Vagina (tissue), 2 donors: ENCODE measurements at regions not wholly inside any gene's neighbourhood (a gene's known extent, or its start where the extent isn't known, plus 50 kb on each side); places are given as distances from the start of the nearest gene placed in this dataset.

Source experiments
- POLR2A ChIP-seq, 2 donors: fragments of 450-650 bp; IDR thresholded peaks; one replicate each; pipeline ENCODE4 v1.6.1; 2017; ENCODE audit warnings: antibody characterized with exemption in 2 of 2, mild to moderate bottlenecking in 2 of 2, moderate library complexity in 2 of 2
- TF ChIP-seq, protein P1 (sequence below), 3 experiments: fragments of 450-650 bp in 2 of 3; fragments of 200-600 bp in 1 of 3; sonication (generic) in 1 of 3; IDR thresholded peaks; one replicate each; pipeline ENCODE4 v1.5.1; 2017 to 2019; ENCODE audit warnings: antibody characterized with exemption in 3 of 3, mild to moderate bottlenecking in 2 of 3, moderate library complexity in 2 of 3

DNA sequence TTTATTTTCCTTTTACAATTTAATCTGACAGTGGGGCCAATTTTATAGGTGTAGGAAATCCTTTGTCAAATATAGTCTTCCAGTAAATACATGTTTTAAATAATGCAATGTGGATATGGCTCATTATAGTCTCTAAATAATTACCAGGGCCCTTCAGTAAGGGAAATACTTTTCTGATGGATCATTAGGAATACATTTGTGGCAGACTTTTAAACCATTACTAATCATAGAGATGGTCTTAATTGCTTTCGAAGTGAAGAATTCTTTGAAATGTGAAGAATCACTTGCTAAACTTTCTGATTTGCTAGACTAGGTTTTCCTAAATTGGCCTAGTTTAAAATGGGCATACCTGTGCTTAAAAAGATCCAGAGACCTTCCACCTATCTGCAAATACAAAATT is 105.6 kb upstream of the ELL2 start:
- TF ChIP-seq, protein P1, sequence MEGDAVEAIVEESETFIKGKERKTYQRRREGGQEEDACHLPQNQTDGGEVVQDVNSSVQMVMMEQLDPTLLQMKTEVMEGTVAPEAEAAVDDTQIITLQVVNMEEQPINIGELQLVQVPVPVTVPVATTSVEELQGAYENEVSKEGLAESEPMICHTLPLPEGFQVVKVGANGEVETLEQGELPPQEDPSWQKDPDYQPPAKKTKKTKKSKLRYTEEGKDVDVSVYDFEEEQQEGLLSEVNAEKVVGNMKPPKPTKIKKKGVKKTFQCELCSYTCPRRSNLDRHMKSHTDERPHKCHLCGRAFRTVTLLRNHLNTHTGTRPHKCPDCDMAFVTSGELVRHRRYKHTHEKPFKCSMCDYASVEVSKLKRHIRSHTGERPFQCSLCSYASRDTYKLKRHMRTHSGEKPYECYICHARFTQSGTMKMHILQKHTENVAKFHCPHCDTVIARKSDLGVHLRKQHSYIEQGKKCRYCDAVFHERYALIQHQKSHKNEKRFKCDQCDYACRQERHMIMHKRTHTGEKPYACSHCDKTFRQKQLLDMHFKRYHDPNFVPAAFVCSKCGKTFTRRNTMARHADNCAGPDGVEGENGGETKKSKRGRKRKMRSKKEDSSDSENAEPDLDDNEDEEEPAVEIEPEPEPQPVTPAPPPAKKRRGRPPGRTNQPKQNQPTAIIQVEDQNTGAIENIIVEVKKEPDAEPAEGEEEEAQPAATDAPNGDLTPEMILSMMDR (IDR thresholded peaks at IDR 0.05): no peak
- TF ChIP-seq POLR2A (IDR thresholded peaks at IDR 0.05): no peak
